ENCODE measurements at regions not wholly inside any gene's neighbourhood (a gene's known extent, or its start where the extent isn't known, plus 50 kb on each side); places are given as distances from the start of the nearest gene placed in this dataset.
A peak's percentile ranks its signal among the peaks of the same experiment; 100 is the strongest.

- H3K4me3 ChIP-seq (ENCODE audit: control insufficient read depth, low read depth, low read length): no peak overlapping the region
- DNase-seq (ENCODE audit: low read depth): no peak
- TF ChIP-seq CTCF (conservative IDR thresholded peaks at IDR 0.05; ENCODE audit: control insufficient read depth, insufficient read depth, low read depth, low read length): no peak
Measured at GRCh38 chr5:174229068-174229467, 183.6 kb downstream of the NSG2 start.

DNA sequence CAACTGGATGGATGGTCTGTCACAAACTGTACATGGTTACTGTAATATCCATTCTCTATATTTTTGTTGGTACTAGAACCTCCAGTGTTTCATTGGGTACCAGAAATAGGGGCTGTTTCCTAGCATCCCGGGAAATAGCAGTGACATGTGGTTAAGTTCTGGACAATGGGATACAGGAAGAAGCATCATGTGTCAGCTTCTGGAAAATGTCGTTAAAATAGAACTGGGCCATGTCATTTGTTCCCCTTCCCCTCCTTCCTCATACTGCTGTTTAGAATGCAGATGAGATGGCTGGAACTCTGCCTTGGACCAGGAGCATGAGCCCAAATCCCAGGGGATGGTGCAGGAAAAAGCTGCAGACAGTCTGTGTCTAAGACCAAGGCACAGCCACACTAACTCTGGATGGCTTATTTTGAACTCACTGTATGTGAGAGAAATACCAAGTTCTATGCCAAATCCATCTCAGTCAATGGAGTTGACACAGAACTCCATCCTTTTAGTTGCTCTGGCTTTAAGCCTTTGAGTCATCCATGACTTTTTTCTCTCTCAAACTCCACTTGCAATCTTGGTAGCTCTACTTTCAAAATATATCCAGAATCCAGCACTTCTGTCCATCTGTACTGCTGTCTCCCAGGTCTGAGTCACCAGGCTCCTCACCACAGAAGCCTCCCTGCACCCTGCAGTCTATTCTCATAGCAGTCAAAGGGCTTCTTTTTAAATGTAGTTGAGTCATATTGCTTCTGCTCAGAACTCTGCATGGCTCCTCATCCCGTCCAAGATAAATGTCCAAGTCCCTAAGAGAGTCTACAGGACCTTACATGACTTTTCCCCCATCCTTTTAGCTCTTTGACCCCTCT is 184.2 kb downstream of the NSG2 start:
- no peak for TF ChIP-seq CTCF (conservative IDR thresholded peaks at IDR 0.05; ENCODE audit: control insufficient read depth, insufficient read depth, low read depth, low read length)
- H3K4me3 ChIP-seq (ENCODE audit: control insufficient read depth, low read depth, low read length): no peak overlapping the region
- DNase-seq (ENCODE audit: low read depth): peak; percentile 78

DNA sequence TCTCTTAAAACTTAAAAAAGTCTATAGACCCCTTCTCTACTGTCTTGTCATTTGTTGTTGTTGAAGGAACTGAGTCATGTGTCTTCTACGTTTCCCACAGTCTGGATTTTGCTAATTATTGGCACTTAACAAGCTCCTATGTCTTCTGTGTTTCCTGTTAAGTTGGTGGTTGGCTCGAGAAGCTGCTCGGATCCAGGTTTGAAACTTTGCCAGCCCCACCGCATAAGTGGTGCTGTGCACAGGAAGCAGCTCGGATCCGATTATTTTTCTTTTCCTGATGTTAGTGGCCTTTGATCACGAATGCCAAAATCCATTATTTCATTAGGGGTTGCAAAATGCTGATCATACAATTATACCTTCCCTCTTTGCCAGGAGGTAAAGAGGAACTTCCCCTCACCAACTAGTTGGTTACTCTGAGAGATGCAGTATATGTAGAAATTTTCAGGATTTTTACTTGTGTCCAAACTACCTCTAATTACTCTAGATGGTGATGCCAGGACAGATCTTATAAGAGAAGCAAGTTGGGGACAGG is 186.5 kb downstream of the NSG2 start:
- DNase-seq (ENCODE audit: low read depth): peak; percentile 42
- H3K4me3 ChIP-seq (ENCODE audit: control insufficient read depth, low read depth, low read length): no peak overlapping the region
- TF ChIP-seq CTCF (conservative IDR thresholded peaks at IDR 0.05; ENCODE audit: control insufficient read depth, insufficient read depth, low read depth, low read length): no peak

DNA sequence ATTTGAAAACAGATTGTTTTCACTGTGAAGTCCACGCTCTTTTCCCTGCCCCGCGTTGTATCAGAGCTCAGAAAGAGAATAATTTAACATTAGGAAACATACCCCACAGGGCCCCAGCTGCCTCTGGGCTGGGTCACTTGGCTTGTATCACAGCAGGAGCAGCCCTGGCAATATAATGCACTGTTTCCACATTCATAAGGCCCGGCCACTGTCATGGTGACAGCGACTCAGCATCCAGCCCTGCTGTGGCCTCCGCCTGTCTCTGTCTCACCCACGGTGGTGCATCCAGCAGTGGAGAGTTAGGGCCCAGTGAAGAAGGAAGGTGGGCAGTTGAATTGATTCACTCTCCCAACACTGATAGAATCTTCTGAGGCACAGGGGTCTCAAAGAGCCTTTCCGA is 188.9 kb downstream of the NSG2 start:
- TF ChIP-seq CTCF (conservative IDR thresholded peaks at IDR 0.05; ENCODE audit: control insufficient read depth, insufficient read depth, low read depth, low read length): no peak
- no peak for DNase-seq (ENCODE audit: low read depth)
- H3K4me3 ChIP-seq (ENCODE audit: control insufficient read depth, low read depth, low read length): no peak overlapping the region

GRCh38 chr5:174235221-174236011 is 189.9 kb downstream of the NSG2 start:
- TF ChIP-seq CTCF (conservative IDR thresholded peaks at IDR 0.05; ENCODE audit: control insufficient read depth, insufficient read depth, low read depth, low read length): no peak
- no peak overlapping the region for H3K4me3 ChIP-seq (ENCODE audit: control insufficient read depth, low read depth, low read length)
- DNase-seq (ENCODE audit: low read depth): peak; percentile 16

GRCh38 chr5:174236070-174236469 is 190.6 kb downstream of the NSG2 start:
- no peak for TF ChIP-seq CTCF (conservative IDR thresholded peaks at IDR 0.05; ENCODE audit: control insufficient read depth, insufficient read depth, low read depth, low read length)
- H3K4me3 ChIP-seq (ENCODE audit: control insufficient read depth, low read depth, low read length): no peak overlapping the region
- no peak for DNase-seq (ENCODE audit: low read depth)

Measured in fibroblast of mammary gland (primary cell).